OCI-M1 (cell line): ENCODE measurements at regions not wholly inside any gene's neighbourhood (a gene's known extent, or its start where the extent isn't known, plus 50 kb on each side); places are given as distances from the start of the nearest gene placed in this dataset.
A peak's percentile ranks its signal among the peaks of the same experiment; 100 is the strongest.

Source experiments
- DNase-seq: peaks from one replicate; lab custom pipeline; 2025; lab: John Stamatoyannopoulos, UW

DNA sequence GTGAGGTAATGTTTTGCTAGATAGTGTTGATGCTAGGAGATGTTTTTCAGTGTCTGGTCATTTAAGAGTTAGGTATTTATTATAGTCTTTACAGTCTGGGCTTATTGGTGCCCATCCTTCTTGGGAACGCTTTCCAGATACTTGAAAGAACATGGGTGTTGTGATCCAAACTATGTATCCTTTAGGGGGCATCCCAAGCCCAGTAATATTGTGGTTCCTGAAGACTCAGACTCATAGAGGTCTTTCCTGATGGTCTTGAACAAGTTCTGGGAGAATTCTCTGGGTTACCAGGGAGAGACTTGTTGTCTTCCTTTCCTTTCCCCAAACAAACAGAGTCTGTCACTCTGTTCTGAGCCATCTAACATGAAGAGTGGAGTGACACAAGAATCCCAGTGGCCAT is 99.7 kb upstream of the LRRC3B start:
- DNase-seq, result peak; percentile 40

DNA sequence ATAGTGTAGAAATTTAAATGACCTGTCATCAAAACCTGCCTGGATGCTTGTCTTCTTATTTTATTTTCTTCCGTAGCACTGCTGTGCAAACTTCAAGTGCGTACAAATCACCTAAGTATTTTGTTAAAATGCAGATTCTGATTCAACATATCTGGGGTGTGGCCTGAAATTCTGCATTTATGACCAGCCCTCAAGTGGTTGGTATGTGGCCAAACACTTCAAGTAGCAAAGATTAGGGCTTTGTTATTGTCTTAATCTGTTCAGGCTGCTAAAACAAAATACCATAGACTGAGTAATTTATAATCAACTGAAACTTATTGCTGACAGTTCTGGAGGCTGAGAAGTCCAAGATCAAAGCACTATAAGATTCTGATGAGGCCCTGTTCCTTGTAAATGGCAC is 97.6 kb upstream of the LRRC3B start:
- no peak for DNase-seq

DNA sequence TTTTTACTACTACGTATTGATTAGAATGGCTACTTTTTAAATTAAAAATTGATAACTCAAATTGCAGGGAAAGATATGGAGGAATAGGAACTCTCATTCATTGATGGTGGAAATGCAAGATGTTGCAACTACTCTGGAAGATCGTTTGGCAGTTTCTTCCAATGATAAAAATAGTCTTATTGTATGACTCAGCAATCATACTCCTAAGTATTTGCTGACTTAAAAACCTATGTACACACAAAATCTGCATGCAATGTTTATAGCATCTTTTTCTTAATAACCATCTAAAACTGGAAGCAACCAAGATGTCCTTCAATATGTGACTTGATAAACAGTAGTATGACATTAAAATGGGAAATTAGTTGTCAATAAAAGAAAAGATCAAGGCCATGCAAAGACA is 87.4 kb upstream of the LRRC3B start:
- DNase-seq, result peak; percentile 57

DNA sequence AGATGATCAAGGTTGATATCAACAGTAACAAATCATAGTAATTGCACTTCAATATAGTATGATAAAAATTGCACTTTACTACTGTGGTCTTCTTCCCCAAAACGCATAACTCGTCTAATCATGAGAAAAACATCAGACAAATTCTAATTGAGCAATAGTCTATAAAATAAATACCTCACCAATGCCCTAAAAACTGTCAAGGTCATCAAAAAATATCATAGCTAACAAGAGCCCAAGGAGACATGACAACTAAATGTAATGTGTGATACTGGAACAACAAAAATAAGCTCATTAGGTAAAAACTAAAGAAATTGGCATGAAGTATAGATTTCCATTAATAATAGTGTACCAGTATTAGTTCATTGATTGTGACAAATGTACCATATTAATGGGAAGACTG is 85.6 kb upstream of the LRRC3B start:
- DNase-seq, result no peak

DNA sequence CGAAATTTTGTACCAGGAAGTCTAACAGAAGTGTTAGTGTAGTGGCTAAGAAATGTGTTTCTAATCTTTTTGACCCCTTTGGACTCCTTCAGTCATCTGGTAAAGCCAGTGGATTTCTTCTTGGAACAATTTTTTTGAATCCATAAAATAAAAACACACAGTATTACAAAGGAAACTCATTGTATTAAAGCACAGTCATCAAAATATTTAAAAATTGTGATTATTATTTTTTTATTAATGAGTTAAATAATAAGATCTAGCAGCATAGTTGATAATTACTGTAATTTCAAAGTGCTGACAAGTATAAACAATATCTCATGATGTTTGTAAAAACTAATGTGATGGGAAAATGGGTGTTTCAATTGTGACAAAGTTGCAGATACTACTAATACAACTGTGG is 72.2 kb upstream of the LRRC3B start:
- DNase-seq, result no peak

DNA sequence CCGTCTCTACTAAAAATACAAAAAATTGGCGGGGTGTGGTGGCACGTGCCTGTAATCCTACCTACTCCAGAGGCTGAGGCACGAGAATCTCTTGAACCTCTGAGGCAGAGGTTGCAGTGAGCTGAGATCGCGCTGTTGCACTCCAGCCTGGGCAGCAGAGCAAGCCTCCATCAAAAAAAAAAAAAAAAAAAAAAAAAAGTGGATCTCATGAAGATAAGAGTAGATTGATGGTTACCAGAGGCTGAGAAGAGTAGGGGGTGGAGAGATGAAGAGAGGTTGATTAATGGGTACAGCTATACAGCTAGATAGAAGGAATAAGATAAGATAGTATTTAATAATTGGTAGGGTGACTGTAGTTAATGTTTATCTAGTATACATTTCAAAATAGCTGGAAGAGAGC is 65.9 kb upstream of the LRRC3B start:
- DNase-seq, result no peak

DNA sequence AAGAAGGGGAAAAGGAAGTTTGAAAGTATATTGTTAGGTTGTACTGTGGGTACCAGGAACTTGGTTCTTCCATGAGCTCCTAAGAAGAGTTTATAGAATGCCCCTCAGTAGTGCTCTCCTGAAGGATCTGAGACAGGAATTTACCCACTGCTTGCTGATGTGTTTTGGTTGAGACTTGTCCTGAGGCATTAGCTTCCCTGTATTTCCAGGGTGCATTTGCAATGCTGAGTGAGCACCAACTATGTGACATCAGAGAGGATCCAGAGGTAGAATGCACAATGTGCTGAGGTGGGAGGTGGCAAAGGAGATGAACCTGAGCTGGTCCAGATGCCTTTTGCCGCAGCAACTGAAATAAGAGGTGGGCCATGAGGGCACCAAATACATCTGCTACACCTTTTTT is 64.3 kb upstream of the LRRC3B start:
- no peak for DNase-seq

DNA sequence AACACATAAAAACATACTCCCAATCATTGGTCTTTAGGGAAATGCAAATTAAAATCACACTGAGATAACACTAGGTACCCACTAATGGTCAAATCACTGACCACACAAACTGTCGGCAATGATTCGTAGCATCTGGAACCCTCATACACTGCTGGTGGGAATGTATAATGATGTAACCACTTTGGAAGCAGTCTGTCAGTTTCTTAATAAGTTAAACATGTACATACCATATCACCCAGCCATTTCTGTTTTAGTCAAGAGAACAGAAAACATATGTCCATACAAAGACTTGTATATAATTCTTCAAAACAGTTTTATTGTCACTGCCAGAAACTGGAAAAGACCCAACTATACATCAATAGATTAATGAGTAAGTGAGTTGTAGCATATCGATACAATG is 63.3 kb upstream of the LRRC3B start:
- no peak for DNase-seq

DNA sequence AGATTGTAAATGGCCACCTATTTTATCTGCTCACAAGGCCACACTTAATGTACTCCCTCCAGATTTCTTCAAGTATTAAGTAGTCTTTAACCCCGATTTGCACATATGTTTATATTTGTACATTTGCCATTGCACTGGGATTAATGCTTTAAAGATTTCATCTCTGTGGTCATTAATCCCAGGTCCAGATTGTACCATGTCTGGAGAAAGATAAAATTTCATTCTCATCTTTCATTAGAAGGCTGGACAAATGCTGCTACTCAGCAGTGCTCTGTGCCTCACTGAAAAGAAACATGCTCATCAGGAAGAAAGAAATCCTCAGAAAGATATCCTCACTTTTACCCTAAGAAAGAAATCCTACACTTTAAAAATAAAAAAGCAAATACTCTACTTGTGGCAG is 62.5 kb upstream of the LRRC3B start:
- DNase-seq, result no peak

DNA sequence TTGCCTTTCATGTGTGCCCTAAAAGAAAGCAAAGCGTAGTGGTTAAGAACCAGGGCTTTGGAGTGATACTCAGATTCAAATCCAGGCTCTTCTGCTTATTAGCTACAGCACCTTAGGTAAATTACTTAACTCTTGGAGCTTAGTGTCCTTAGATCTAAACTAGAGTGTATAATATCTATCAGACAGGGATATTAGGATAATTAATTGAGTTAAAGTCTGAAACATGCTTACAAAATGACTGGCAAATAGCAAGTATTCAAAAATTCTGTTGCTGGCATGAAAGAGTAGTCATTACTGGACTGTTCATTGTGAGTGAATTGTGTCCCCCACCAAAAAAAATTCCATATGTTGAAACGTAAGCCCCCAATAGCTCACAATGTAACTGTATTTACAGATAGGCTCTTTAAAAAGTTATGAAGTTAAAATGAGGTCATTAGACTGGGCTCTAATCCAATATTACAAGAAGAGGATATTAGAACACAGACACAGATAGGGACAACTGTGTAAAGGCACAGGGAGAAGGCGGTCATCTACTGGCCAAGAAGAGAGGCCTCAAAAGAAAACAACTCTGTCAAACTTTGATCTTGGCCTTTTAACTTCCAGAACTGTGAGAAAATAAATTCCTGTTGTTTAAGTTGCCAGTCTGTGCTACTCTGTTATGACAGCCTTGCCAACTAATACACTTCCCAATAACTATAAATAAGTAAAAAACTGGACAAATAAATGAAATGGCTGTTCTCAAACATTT is 60.4 kb upstream of the LRRC3B start:
- DNase-seq, result no peak
